Fibroblast of the aortic adventitia (primary cell): ENCODE measurements at regions not wholly inside any gene's neighbourhood (a gene's known extent, or its start where the extent isn't known, plus 50 kb on each side); places are given as distances from the start of the nearest gene placed in this dataset.

Experiments
- DNase-seq: peaks from one replicate; pipeline ENCODE4 v3.0.0-alpha.2; 2010; ENCODE audit warnings: low read depth
- H3K4me3 ChIP-seq: 2 replicates; pipeline ENCODE4 v1.5.1; 2011; ENCODE audit warnings: low read depth, mild to moderate bottlenecking, control low read depth, low read length, moderate library complexity
- CTCF ChIP-seq: IDR thresholded peaks from 2 replicates; pipeline ENCODE4 v1.5.1; 2011; ENCODE audit warnings: mild to moderate bottlenecking, low read length, control low read depth, inconsistent platforms; ENCODE audit not compliant: insufficient read depth

GRCh38 chr9:129287619-129288305 lies 109.7 kb upstream of the IER5L start:
- H3K4me3 ChIP-seq: no peak overlapping the region
- DNase-seq: no peak
- TF ChIP-seq CTCF: no peak

GRCh38 chr9:129285979-129286772 lies 108.1 kb upstream of the IER5L start:
- H3K4me3 ChIP-seq: no peak overlapping the region
- no peak for DNase-seq
- no peak for TF ChIP-seq CTCF

GRCh38 chr9:129285382-129285781 lies 107.3 kb upstream of the IER5L start:
- TF ChIP-seq CTCF: no peak
- DNase-seq: no peak
- H3K4me3 ChIP-seq: no peak overlapping the region

- DNase-seq: no peak
- H3K4me3 ChIP-seq: no peak overlapping the region
- TF ChIP-seq CTCF: no peak
These were observed 106.7 kb upstream of the IER5L start for GRCh38 chr9:129284607-129285291.

- no peak overlapping the region for H3K4me3 ChIP-seq
- no peak for DNase-seq
- no peak for TF ChIP-seq CTCF
These were observed 105.9 kb upstream of the IER5L start for GRCh38 chr9:129283705-129284606.

- TF ChIP-seq CTCF: no peak
- H3K4me3 ChIP-seq: no peak overlapping the region
- no peak for DNase-seq
These were observed 105.2 kb upstream of the IER5L start for GRCh38 chr9:129283291-129283691.
